ENCODE measurements at regions not wholly inside any gene's neighbourhood (a gene's known extent, or its start where the extent isn't known, plus 50 kb on each side); places are given as distances from the start of the nearest gene placed in this dataset.

- Histone ChIP-seq H3K4me2 (ENCODE audit: low read depth, low read length, poor library complexity, severe bottlenecking) (no peak overlapping the region), H3K79me2 (ENCODE audit: low read length) (no peaks in the 10 kb centered on the region), H3K9me2 (replicated peaks; ENCODE audit: insufficient read depth, low read length) (no peaks in the 10 kb centered on the region), H3K9me3 (ENCODE audit: low read length) (no peaks in the 10 kb centered on the region), H3K4me1 (ENCODE audit: low read length) (peaks cover 35% of the 10 kb centered on the region), H3K36me3 (ENCODE audit: insufficient read depth, low read length) (no peaks in the 10 kb centered on the region), H2AFZ (ENCODE audit: low read length) (no peak overlapping the region), H3K9ac (ENCODE audit: low read length) (no peak overlapping the region), H3K27ac (ENCODE audit: low read length) (no peak overlapping the region), H4K20me1 (ENCODE audit: insufficient read depth, low read depth, low read length) (0 out of 2 replicates have a peak, but pooled peaks cover 11% of the 10 kb centered on the region), H3K4me3 (ENCODE audit: low read length) (no peak overlapping the region), H3K27me3 (ENCODE audit: low read length) (no peaks in the 10 kb centered on the region)
- no peak for DNase-seq
Observed at GRCh38 chr10:117476716-117477115, 65.8 kb upstream of the EMX2 start.

- Histone ChIP-seq H3K27me3 (ENCODE audit: low read length) (no peaks in the 10 kb centered on the region), H3K36me3 (ENCODE audit: insufficient read depth, low read length) (no peaks in the 10 kb centered on the region), H3K9me3 (ENCODE audit: low read length) (no peaks in the 10 kb centered on the region), H3K9ac (ENCODE audit: low read length) (no peak overlapping the region), H3K4me2 (ENCODE audit: low read depth, low read length, poor library complexity, severe bottlenecking) (no peak overlapping the region), H3K9me2 (replicated peaks; ENCODE audit: insufficient read depth, low read length) (no peaks in the 10 kb centered on the region), H4K20me1 (ENCODE audit: insufficient read depth, low read depth, low read length) (0 out of 2 replicates have a peak, but pooled peaks cover 11% of the 10 kb centered on the region), H3K79me2 (ENCODE audit: low read length) (no peaks in the 10 kb centered on the region), H3K4me3 (ENCODE audit: low read length) (no peak overlapping the region), H2AFZ (ENCODE audit: low read length) (no peak overlapping the region), H3K4me1 (ENCODE audit: low read length) (peaks cover 39% of the 10 kb centered on the region), H3K27ac (ENCODE audit: low read length) (no peak overlapping the region)
- DNase-seq, result no peak
Observed at GRCh38 chr10:117476281-117476680, 66.3 kb upstream of the EMX2 start.

- H3K27me3 ChIP-seq (ENCODE audit: low read length), result no peaks in the 10 kb centered on the region
- peak overlapping the region; percentile 44 for H3K4me2 ChIP-seq (ENCODE audit: low read depth, low read length, poor library complexity, severe bottlenecking)
- H2AFZ ChIP-seq (ENCODE audit: low read length), result no peak overlapping the region
- peaks cover 31% of the 10 kb centered on the region for H3K4me1 ChIP-seq (ENCODE audit: low read length)
- no peaks in the 10 kb centered on the region for H3K36me3 ChIP-seq (ENCODE audit: insufficient read depth, low read length)
- no peak overlapping the region for H3K27ac ChIP-seq (ENCODE audit: low read length)
- no peak overlapping the region for H3K9ac ChIP-seq (ENCODE audit: low read length)
- 0 out of 2 replicates have a peak overlapping the region, but pooled peaks have one; percentile 10 for H3K4me3 ChIP-seq (ENCODE audit: low read length)
- no peaks in the 10 kb centered on the region for H3K9me2 ChIP-seq (replicated peaks; ENCODE audit: insufficient read depth, low read length)
- H3K79me2 ChIP-seq (ENCODE audit: low read length), result no peaks in the 10 kb centered on the region
- peak; percentile 54 for DNase-seq
- H3K9me3 ChIP-seq (ENCODE audit: low read length), result no peaks in the 10 kb centered on the region
- H4K20me1 ChIP-seq (ENCODE audit: insufficient read depth, low read depth, low read length), result no peaks in the 10 kb centered on the region
Observed at GRCh38 chr10:117472872-117473271, 69.7 kb upstream of the EMX2 start.

DNA sequence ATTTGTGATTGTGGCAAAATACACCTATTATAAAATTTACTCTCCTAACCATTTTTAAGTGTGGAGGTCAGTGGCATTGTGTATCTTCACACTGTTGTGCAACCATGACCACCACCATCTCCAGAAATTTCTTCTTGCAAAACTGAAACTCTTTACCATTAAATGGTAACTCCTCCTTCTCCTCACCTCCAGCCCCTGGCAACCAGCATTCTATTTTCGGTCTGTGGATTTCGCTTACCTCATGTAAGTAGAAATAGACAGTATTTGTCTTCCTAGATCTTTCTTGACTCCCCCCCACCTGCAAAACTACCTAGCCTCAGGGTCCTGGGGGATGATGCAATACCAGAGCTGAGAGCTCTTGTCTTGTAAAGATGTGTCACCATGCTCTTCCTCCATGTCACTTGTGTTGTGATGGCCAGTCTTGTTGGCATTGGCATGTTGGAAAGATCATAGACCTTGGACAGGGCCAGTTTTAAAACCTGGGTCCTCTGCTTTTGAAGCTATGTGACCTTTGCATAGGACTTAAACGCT, 71.1 kb upstream of the EMX2 start:
- peak; percentile 44 for DNase-seq
- Histone ChIP-seq H2AFZ (ENCODE audit: low read length) (no peak overlapping the region), H3K27ac (ENCODE audit: low read length) (no peak overlapping the region), H3K79me2 (ENCODE audit: low read length) (no peaks in the 10 kb centered on the region), H3K4me1 (ENCODE audit: low read length) (peaks cover 31% of the 10 kb centered on the region), H4K20me1 (ENCODE audit: insufficient read depth, low read depth, low read length) (no peaks in the 10 kb centered on the region), H3K9ac (ENCODE audit: low read length) (no peak overlapping the region), H3K4me3 (ENCODE audit: low read length) (no peak overlapping the region), H3K36me3 (ENCODE audit: insufficient read depth, low read length) (no peaks in the 10 kb centered on the region), H3K4me2 (ENCODE audit: low read depth, low read length, poor library complexity, severe bottlenecking) (peak overlapping the region; percentile 27), H3K27me3 (ENCODE audit: low read length) (no peaks in the 10 kb centered on the region), H3K9me3 (ENCODE audit: low read length) (no peaks in the 10 kb centered on the region), H3K9me2 (replicated peaks; ENCODE audit: insufficient read depth, low read length) (no peaks in the 10 kb centered on the region)

GRCh38 chr10:117470733-117471132, 71.8 kb upstream of the EMX2 start:
- Histone ChIP-seq H3K36me3 (ENCODE audit: insufficient read depth, low read length) (no peaks in the 10 kb centered on the region), H3K9me2 (replicated peaks; ENCODE audit: insufficient read depth, low read length) (no peaks in the 10 kb centered on the region), H3K79me2 (ENCODE audit: low read length) (no peaks in the 10 kb centered on the region), H3K4me2 (ENCODE audit: low read depth, low read length, poor library complexity, severe bottlenecking) (peak overlapping the region; percentile 27), H3K4me1 (ENCODE audit: low read length) (peaks cover 31% of the 10 kb centered on the region), H3K9ac (ENCODE audit: low read length) (no peak overlapping the region), H2AFZ (ENCODE audit: low read length) (no peak overlapping the region), H3K27ac (ENCODE audit: low read length) (no peak overlapping the region), H3K9me3 (ENCODE audit: low read length) (no peaks in the 10 kb centered on the region), H3K4me3 (ENCODE audit: low read length) (no peak overlapping the region), H4K20me1 (ENCODE audit: insufficient read depth, low read depth, low read length) (no peaks in the 10 kb centered on the region), H3K27me3 (ENCODE audit: low read length) (no peaks in the 10 kb centered on the region)
- peak; percentile 56 for DNase-seq

- no peaks in the 10 kb centered on the region for H4K20me1 ChIP-seq (ENCODE audit: insufficient read depth, low read depth, low read length)
- H3K27ac ChIP-seq (ENCODE audit: low read length), result no peak overlapping the region
- no peak overlapping the region for H3K4me2 ChIP-seq (ENCODE audit: low read depth, low read length, poor library complexity, severe bottlenecking)
- H2AFZ ChIP-seq (ENCODE audit: low read length), result no peak overlapping the region
- no peaks in the 10 kb centered on the region for H3K9me2 ChIP-seq (replicated peaks; ENCODE audit: insufficient read depth, low read length)
- H3K27me3 ChIP-seq (ENCODE audit: low read length), result no peaks in the 10 kb centered on the region
- H3K4me3 ChIP-seq (ENCODE audit: low read length), result no peak overlapping the region
- H3K9me3 ChIP-seq (ENCODE audit: low read length), result no peaks in the 10 kb centered on the region
- H3K36me3 ChIP-seq (ENCODE audit: insufficient read depth, low read length), result no peaks in the 10 kb centered on the region
- no peak overlapping the region for H3K9ac ChIP-seq (ENCODE audit: low read length)
- H3K4me1 ChIP-seq (ENCODE audit: low read length), result peaks cover 31% of the 10 kb centered on the region
- no peak for DNase-seq
- no peaks in the 10 kb centered on the region for H3K79me2 ChIP-seq (ENCODE audit: low read length)
Observed at GRCh38 chr10:117468665-117469064, 73.9 kb upstream of the EMX2 start.

- no peaks in the 10 kb centered on the region for H3K9me3 ChIP-seq (ENCODE audit: low read length)
- H3K4me2 ChIP-seq (ENCODE audit: low read depth, low read length, poor library complexity, severe bottlenecking), result no peak overlapping the region
- H2AFZ ChIP-seq (ENCODE audit: low read length), result no peak overlapping the region
- no peak for DNase-seq
- no peaks in the 10 kb centered on the region for H4K20me1 ChIP-seq (ENCODE audit: insufficient read depth, low read depth, low read length)
- H3K4me3 ChIP-seq (ENCODE audit: low read length), result no peak overlapping the region
- no peak overlapping the region for H3K9ac ChIP-seq (ENCODE audit: low read length)
- no peaks in the 10 kb centered on the region for H3K9me2 ChIP-seq (replicated peaks; ENCODE audit: insufficient read depth, low read length)
- peaks cover 2% of the 10 kb centered on the region; the same call in 1 of the 2 replicates for H3K27me3 ChIP-seq (ENCODE audit: low read length)
- no peaks in the 10 kb centered on the region for H3K79me2 ChIP-seq (ENCODE audit: low read length)
- no peaks in the 10 kb centered on the region for H3K4me1 ChIP-seq (ENCODE audit: low read length)
- H3K27ac ChIP-seq (ENCODE audit: low read length), result no peak overlapping the region
- no peaks in the 10 kb centered on the region for H3K36me3 ChIP-seq (ENCODE audit: insufficient read depth, low read length)
Observed at GRCh38 chr10:117464176-117464575, 78.4 kb upstream of the EMX2 start.

DNA sequence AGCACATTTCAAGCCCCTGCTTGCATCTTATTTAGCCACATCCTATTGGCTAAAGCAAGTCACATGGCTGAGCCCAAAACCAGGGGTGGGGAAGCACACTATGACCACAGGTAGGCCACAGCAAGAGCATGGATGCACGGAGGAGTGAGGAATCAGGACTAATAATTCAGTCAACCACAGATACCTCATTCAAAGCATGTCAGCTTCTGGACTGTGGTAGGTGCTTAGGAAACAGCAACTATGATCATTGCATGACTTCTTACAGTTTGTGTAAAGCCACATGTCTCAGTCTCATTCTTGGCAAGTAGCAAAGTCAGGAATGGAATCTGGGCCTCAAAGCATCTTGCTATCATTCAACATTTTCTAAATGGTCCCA, 79.0 kb upstream of the EMX2 start:
- H3K36me3 ChIP-seq (ENCODE audit: insufficient read depth, low read length), result no peaks in the 10 kb centered on the region
- no peaks in the 10 kb centered on the region for H4K20me1 ChIP-seq (ENCODE audit: insufficient read depth, low read depth, low read length)
- H3K4me3 ChIP-seq (ENCODE audit: low read length), result no peak overlapping the region

More for the DNA sequence above, 79.0 kb upstream of the EMX2 start:
- Histone ChIP-seq H3K27me3 (ENCODE audit: low read length) (peaks cover 2% of the 10 kb centered on the region; the same call in 1 of the 2 replicates), H3K9me2 (replicated peaks; ENCODE audit: insufficient read depth, low read length) (no peaks in the 10 kb centered on the region), H3K27ac (ENCODE audit: low read length) (no peak overlapping the region), H3K79me2 (ENCODE audit: low read length) (no peaks in the 10 kb centered on the region), H3K9ac (ENCODE audit: low read length) (no peak overlapping the region), H3K9me3 (ENCODE audit: low read length) (no peaks in the 10 kb centered on the region), H3K4me1 (ENCODE audit: low read length) (no peaks in the 10 kb centered on the region), H2AFZ (ENCODE audit: low read length) (no peak overlapping the region), H3K4me2 (ENCODE audit: low read depth, low read length, poor library complexity, severe bottlenecking) (no peak overlapping the region)
- no peak for DNase-seq
